Smooth muscle cell (in vitro differentiated cells): ENCODE measurements at regions not wholly inside any gene's neighbourhood (a gene's known extent, or its start where the extent isn't known, plus 50 kb on each side); places are given as distances from the start of the nearest gene placed in this dataset.
"Not testable (repeated sequence)": the region's sequence is repeated elsewhere in the genome, so short reads cannot be mapped to it uniquely, and the experiment has no call there.

Experiments used
- DNase-seq: peaks from one replicate; lab custom pipeline; 2025; ENCODE audit not compliant: unreplicated experiment; lab: John Stamatoyannopoulos, UW
- H2AFZ ChIP-seq: fragments of 200-600 bp; sonication (generic); 2 replicates; pipeline ENCODE4 v1.6.0; 2016; ENCODE audit warnings: antibody characterized with exemption, low read depth, mild to moderate bottlenecking
- H3F3A ChIP-seq: fragments of 200-600 bp; sonication (generic); 2 replicates; pipeline ENCODE4 v1.6.0; 2017; ENCODE audit warnings: antibody characterized with exemption, low read depth
- H3K27ac ChIP-seq: fragments of 200-600 bp; sonication (generic); 2 replicates; pipeline ENCODE4 v1.5.1; 2016; ENCODE audit warnings: low read depth, mild to moderate bottlenecking
- H3K27me3 ChIP-seq: fragments of 200-600 bp; sonication (generic); 2 replicates; pipeline ENCODE4 v1.6.1; 2016; ENCODE audit warnings: low read depth, mild to moderate bottlenecking
- H3K36me3 ChIP-seq: fragments of 200-600 bp; sonication (generic); 2 replicates; pipeline ENCODE4 v1.5.1; 2016; ENCODE audit warnings: low read depth
- H3K4me1 ChIP-seq: fragments of 200-600 bp; sonication (generic); 2 replicates; pipeline ENCODE4 v1.5.1; 2016; ENCODE audit warnings: low read depth
- H3K4me2 ChIP-seq: fragments of 200-600 bp; sonication (generic); 2 replicates; pipeline ENCODE4 v1.6.0; 2016; ENCODE audit warnings: mild to moderate bottlenecking
- H3K4me3 ChIP-seq: fragments of 200-600 bp; sonication (generic); 2 replicates; pipeline ENCODE4 v1.5.1; 2016; ENCODE audit warnings: mild to moderate bottlenecking
- H3K79me2 ChIP-seq: fragments of 200-600 bp; sonication (generic); 2 replicates; pipeline ENCODE4 v1.6.0; 2016; ENCODE audit warnings: low read depth, mild to moderate bottlenecking
- H3K9ac ChIP-seq: fragments of 200-600 bp; sonication (generic); 2 replicates; pipeline ENCODE4 v1.6.0; 2016; ENCODE audit warnings: low read depth
- H3K9me3 ChIP-seq: fragments of 200-600 bp; sonication (generic); replicated peaks from 2 replicates; pipeline ENCODE4 v1.5.1; 2016; ENCODE audit warnings: low read depth
- H4K20me1 ChIP-seq: fragments of 200-600 bp; sonication (generic); 2 replicates; pipeline ENCODE4 v1.6.0; 2016; ENCODE audit warnings: low read depth
- CTCF ChIP-seq: fragments of 200-600 bp; sonication (generic); IDR thresholded peaks from 2 replicates; pipeline ENCODE4 v1.5.1; 2017; ENCODE audit warnings: borderline replicate concordance, mild to moderate bottlenecking, antibody characterized with exemption; ENCODE audit not compliant: insufficient read depth, poor library complexity, severe bottlenecking
- WGBS: methylation state at CpG from one replicate; pipeline ENCODE4 v1.1.7; 2016; ENCODE audit warnings: low lambda C conversion rate; 5-methylcytosine and 5-hydroxymethylcytosine counted together

GRCh38 chr9:104304925-104305324, 199.1 kb upstream of the OR13F1 start:
- Histone ChIP-seq H3K9ac (no peak overlapping the region), H3K4me2 (no peak overlapping the region), H3K9me3 (no peaks in the 10 kb centered on the region), H3K27me3 (no peaks in the 10 kb centered on the region), H3K79me2 (no peaks in the 10 kb centered on the region), H2AFZ (no peak overlapping the region), H3F3A (no peaks in the 10 kb centered on the region), H3K36me3 (no peaks in the 10 kb centered on the region), H3K27ac (no peak overlapping the region), H4K20me1 (no peaks in the 10 kb centered on the region), H3K4me3 (no peak overlapping the region), H3K4me1 (no peaks in the 10 kb centered on the region)
- WGBS = 87% methylated on average over 5 of the region's 5 CpGs
- TF ChIP-seq CTCF = no peak
- DNase-seq = no peak

- Histone ChIP-seq H3K36me3 (no peaks in the 10 kb centered on the region), H3K27me3 (no peaks in the 10 kb centered on the region), H4K20me1 (no peaks in the 10 kb centered on the region), H3K27ac (no peak overlapping the region), H3K9me3 (no peaks in the 10 kb centered on the region), H3K4me3 (no peak overlapping the region), H2AFZ (no peak overlapping the region), H3K9ac (no peak overlapping the region), H3K4me1 (no peaks in the 10 kb centered on the region), H3K79me2 (no peaks in the 10 kb centered on the region), H3F3A (no peaks in the 10 kb centered on the region), H3K4me2 (no peak overlapping the region)
- no peak for TF ChIP-seq CTCF
- 92% methylated on average over 5 of the region's 5 CpGs for WGBS
- DNase-seq = no peak
Measured at GRCh38 chr9:104313396-104314110, 190.5 kb upstream of the OR13F1 start.

GRCh38 chr9:104316201-104317009, 187.7 kb upstream of the OR13F1 start:
- not testable (repeated sequence) for H3K9me3 ChIP-seq, H3K9ac ChIP-seq, H3K4me1 ChIP-seq, H3K4me2 ChIP-seq, H3K27ac ChIP-seq, H3K36me3 ChIP-seq, H3F3A ChIP-seq, H3K79me2 ChIP-seq, H3K4me3 ChIP-seq, DNase-seq, H4K20me1 ChIP-seq, H2AFZ ChIP-seq, H3K27me3 ChIP-seq
- WGBS = 94% methylated on average over 47 of the region's 50 CpGs

- Histone ChIP-seq H3K9me3 (no peaks in the 10 kb centered on the region), H3K9ac (no peak overlapping the region), H3K4me3 (no peak overlapping the region), H3K79me2 (no peaks in the 10 kb centered on the region), H3K4me2 (no peak overlapping the region), H3F3A (no peaks in the 10 kb centered on the region), H3K36me3 (no peaks in the 10 kb centered on the region), H3K27ac (no peak overlapping the region), H2AFZ (no peak overlapping the region), H3K27me3 (no peaks in the 10 kb centered on the region), H3K4me1 (no peaks in the 10 kb centered on the region), H4K20me1 (no peaks in the 10 kb centered on the region)
- WGBS = 87% methylated on average over 2 of the region's 2 CpGs
- no peak for DNase-seq
- no peak for TF ChIP-seq CTCF
Measured at GRCh38 chr9:104319198-104319597, 184.9 kb upstream of the OR13F1 start.
